ENCODE measurements at regions not wholly inside any gene's neighbourhood (a gene's known extent, or its start where the extent isn't known, plus 50 kb on each side); places are given as distances from the start of the nearest gene placed in this dataset.
"Not testable (repeated sequence)": the region's sequence is repeated elsewhere in the genome, so short reads cannot be mapped to it uniquely, and the experiment has no call there.

- no peaks in the 10 kb centered on the region for H3K27me3 ChIP-seq (ENCODE audit: control insufficient read depth, insufficient read depth, low read length, poor library complexity, severe bottlenecking)
Measured at GRCh38 chr7:112939574-112940313, 146.9 kb downstream of the GPR85 start.

GRCh38 chr7:112938863-112939573 lies 147.6 kb downstream of the GPR85 start:
- no peaks in the 10 kb centered on the region for H3K9me3 ChIP-seq (ENCODE audit: control insufficient read depth, low read length)
- H3K27ac ChIP-seq (ENCODE audit: insufficient read depth, low read depth, low read length, poor library complexity, severe bottlenecking) = peak overlapping the region; percentile 68
- peaks cover 5% of the 10 kb centered on the region for H3K4me1 ChIP-seq (ENCODE audit: control insufficient read depth, insufficient read depth, low read length)
- H3K4me3 ChIP-seq (ENCODE audit: insufficient read depth, low read depth, low read length) = peak overlapping the region; percentile 88
- 4% methylated on average over 24 to 26 of the region's 26 CpGs for WGBS, 2 experiments
- no peaks in the 10 kb centered on the region for H3K36me3 ChIP-seq (ENCODE audit: control insufficient read depth, insufficient read depth, low read length)
- no peaks in the 10 kb centered on the region for H3K27me3 ChIP-seq (ENCODE audit: control insufficient read depth, insufficient read depth, low read length, poor library complexity, severe bottlenecking)

More at GRCh38 chr7:112939574-112940313, 146.9 kb downstream of the GPR85 start:
- Histone ChIP-seq H3K36me3 (ENCODE audit: control insufficient read depth, insufficient read depth, low read length) (no peaks in the 10 kb centered on the region), H3K4me1 (ENCODE audit: control insufficient read depth, insufficient read depth, low read length) (peaks cover 5% of the 10 kb centered on the region), H3K27ac (ENCODE audit: insufficient read depth, low read depth, low read length, poor library complexity, severe bottlenecking) (peak overlapping the region; percentile 80), H3K9me3 (ENCODE audit: control insufficient read depth, low read length) (no peaks in the 10 kb centered on the region), H3K4me3 (ENCODE audit: insufficient read depth, low read depth, low read length) (peak overlapping the region; percentile 88)
- 0 to 1% methylated on average over 55 of the region's 55 CpGs for WGBS, 2 experiments

DNA sequence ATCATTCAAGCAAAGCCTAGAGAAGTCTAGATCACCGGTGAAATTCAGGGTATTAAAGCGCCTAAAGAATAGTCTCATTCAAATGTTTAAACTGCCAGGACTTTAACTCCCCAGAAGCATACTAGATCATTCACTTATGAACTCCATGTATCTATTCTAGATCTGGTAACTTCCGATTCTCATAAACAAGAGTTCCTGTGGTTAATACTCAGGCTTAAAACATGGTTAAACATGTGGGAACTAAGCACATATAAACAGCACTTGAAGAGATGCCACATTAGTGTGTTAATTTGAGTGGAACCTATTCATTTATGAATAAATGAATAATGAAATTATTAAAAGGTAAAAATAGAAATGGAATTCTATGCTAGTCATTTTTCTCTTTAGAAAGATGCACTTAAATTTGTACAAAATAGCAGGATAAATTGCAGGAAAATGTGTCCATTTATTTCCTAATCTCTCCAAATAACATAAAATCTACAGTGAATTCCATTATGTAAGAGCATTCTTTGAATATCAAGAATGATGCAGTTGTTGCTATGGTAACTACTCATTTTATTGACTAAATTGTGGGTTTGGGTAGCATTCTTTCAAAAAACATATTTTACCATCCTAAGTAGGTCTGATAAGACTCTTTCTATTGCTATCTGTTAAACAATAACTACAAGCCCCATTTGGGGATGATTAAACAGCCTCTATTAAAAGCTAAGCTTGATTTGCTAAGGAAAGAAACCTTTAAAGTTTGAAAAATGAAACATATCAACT lies 147.6 kb upstream of the TMEM168 start:
- H3K27ac ChIP-seq (ENCODE audit: insufficient read depth, low read depth, low read length, poor library complexity, severe bottlenecking) = no peak overlapping the region
- WGBS, 2 experiments = 97% methylated on average over 3 of the region's 3 CpGs
- no peaks in the 10 kb centered on the region for H3K27me3 ChIP-seq (ENCODE audit: control insufficient read depth, insufficient read depth, low read length, poor library complexity, severe bottlenecking)
- peaks cover 10% of the 10 kb centered on the region for H3K4me1 ChIP-seq (ENCODE audit: control insufficient read depth, insufficient read depth, low read length)
- no peaks in the 10 kb centered on the region for H3K36me3 ChIP-seq (ENCODE audit: control insufficient read depth, insufficient read depth, low read length)
- H3K4me3 ChIP-seq (ENCODE audit: insufficient read depth, low read depth, low read length) = peak overlapping the region; percentile 88
- no peaks in the 10 kb centered on the region for H3K9me3 ChIP-seq (ENCODE audit: control insufficient read depth, low read length)

- Histone ChIP-seq H3K4me3 (ENCODE audit: insufficient read depth, low read depth, low read length) (no peak overlapping the region), H3K36me3 (ENCODE audit: control insufficient read depth, insufficient read depth, low read length) (no peaks in the 10 kb centered on the region), H3K4me1 (ENCODE audit: control insufficient read depth, insufficient read depth, low read length) (peaks cover 4% of the 10 kb centered on the region), H3K27me3 (ENCODE audit: control insufficient read depth, insufficient read depth, low read length, poor library complexity, severe bottlenecking) (no peaks in the 10 kb centered on the region), H3K9me3 (ENCODE audit: control insufficient read depth, low read length) (no peaks in the 10 kb centered on the region), H3K27ac (ENCODE audit: insufficient read depth, low read depth, low read length, poor library complexity, severe bottlenecking) (no peak overlapping the region)
- 87 to 91% methylated on average over 2 to 3 of the region's 3 CpGs for WGBS, 2 experiments
Measured at GRCh38 chr7:112933598-112933997, 143.4 kb upstream of the TMEM168 start.

GRCh38 chr7:112930787-112931186 lies 140.6 kb upstream of the TMEM168 start:
- WGBS, 2 experiments = 86 to 100% methylated on average over 1 to 2 of the region's 2 CpGs

DNA sequence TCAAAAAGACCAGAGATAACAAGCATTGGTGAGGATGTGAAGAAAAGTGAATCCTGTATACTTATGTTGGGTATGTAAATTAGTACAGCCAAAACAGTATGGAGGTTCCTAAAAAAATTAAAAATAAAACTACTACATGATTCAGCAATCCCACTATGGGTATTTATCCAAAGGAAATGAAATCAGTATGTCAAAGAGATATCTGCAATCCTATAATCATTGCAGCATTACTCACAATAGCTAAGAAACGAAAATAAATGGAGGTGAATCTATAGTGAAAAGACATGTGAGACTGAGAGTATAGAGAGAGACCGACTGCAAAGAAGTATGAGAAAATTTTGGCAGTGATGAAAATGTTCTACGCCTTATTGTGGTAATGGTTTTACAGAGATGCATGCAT lies 139.2 kb upstream of the TMEM168 start:
- Histone ChIP-seq H3K27ac (ENCODE audit: insufficient read depth, low read depth, low read length, poor library complexity, severe bottlenecking) (no peak overlapping the region), H3K36me3 (ENCODE audit: control insufficient read depth, insufficient read depth, low read length) (no peaks in the 10 kb centered on the region), H3K27me3 (ENCODE audit: control insufficient read depth, insufficient read depth, low read length, poor library complexity, severe bottlenecking) (no peaks in the 10 kb centered on the region), H3K9me3 (ENCODE audit: control insufficient read depth, low read length) (no peaks in the 10 kb centered on the region), H3K4me1 (ENCODE audit: control insufficient read depth, insufficient read depth, low read length) (peaks cover 4% of the 10 kb centered on the region), H3K4me3 (ENCODE audit: insufficient read depth, low read depth, low read length) (no peak overlapping the region)
- 97 to 100% methylated on average over 3 of the region's 3 CpGs for WGBS, 2 experiments

More at GRCh38 chr7:112930787-112931186, 140.6 kb upstream of the TMEM168 start:
- no peaks in the 10 kb centered on the region for H3K36me3 ChIP-seq (ENCODE audit: control insufficient read depth, insufficient read depth, low read length)
- H3K27ac ChIP-seq (ENCODE audit: insufficient read depth, low read depth, low read length, poor library complexity, severe bottlenecking) = no peak overlapping the region
- H3K9me3 ChIP-seq (ENCODE audit: control insufficient read depth, low read length) = no peaks in the 10 kb centered on the region
- H3K4me1 ChIP-seq (ENCODE audit: control insufficient read depth, insufficient read depth, low read length) = peaks cover 4% of the 10 kb centered on the region
- H3K27me3 ChIP-seq (ENCODE audit: control insufficient read depth, insufficient read depth, low read length, poor library complexity, severe bottlenecking) = no peaks in the 10 kb centered on the region
- no peak overlapping the region for H3K4me3 ChIP-seq (ENCODE audit: insufficient read depth, low read depth, low read length)

DNA sequence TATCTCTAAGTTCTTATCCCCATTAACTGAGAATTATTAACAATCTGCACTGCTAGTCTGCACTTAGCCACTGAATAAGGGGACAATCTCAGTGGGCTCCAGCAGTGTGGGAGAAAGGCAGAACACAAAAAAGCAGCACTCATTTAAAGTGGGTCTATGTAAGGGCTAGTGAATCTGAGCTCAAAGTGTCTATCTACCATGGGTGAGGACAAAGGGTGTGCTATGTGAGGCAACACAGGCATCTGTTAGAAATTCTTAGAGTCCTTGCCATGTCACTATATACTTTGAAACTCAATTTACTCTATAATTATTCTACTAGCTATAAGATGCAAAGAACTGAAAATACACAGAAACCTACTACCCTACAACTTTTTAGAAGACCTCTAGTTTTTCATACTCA lies 135.8 kb upstream of the TMEM168 start:
- no peaks in the 10 kb centered on the region for H3K27me3 ChIP-seq (ENCODE audit: control insufficient read depth, insufficient read depth, low read length, poor library complexity, severe bottlenecking)
- no peak overlapping the region for H3K4me3 ChIP-seq (ENCODE audit: insufficient read depth, low read depth, low read length)
- no peaks in the 10 kb centered on the region for H3K36me3 ChIP-seq (ENCODE audit: control insufficient read depth, insufficient read depth, low read length)
- H3K27ac ChIP-seq (ENCODE audit: insufficient read depth, low read depth, low read length, poor library complexity, severe bottlenecking) = no peak overlapping the region
- no peaks in the 10 kb centered on the region for H3K4me1 ChIP-seq (ENCODE audit: control insufficient read depth, insufficient read depth, low read length)
- H3K9me3 ChIP-seq (ENCODE audit: control insufficient read depth, low read length) = no peaks in the 10 kb centered on the region

DNA sequence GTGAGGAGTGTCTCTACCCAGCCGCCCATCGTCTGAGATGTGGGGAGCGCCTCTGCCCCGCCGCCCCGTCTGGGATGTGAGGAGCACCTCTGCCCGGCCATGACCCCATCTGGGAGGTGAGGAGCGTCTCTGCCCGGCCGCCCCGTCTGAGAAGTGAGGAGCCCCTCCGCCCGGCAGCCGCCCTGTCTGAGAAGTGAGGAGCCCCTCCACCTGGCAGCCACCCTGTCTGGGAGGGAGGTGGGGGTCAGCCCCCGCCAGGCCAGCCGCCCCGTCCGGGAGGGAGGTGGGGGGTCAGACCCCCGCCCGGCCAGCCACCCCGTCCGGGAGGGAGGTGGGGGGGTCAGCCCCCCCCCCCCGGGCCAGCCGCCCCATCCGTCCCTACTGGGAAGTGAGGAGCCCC lies 132.4 kb upstream of the TMEM168 start:
- 95 to 97% methylated on average over 25 of the region's 25 CpGs for WGBS, 2 experiments
- not testable (repeated sequence) for H3K9me3 ChIP-seq (ENCODE audit: control insufficient read depth, low read length); H3K27me3 ChIP-seq (ENCODE audit: control insufficient read depth, insufficient read depth, low read length, poor library complexity, severe bottlenecking); H3K4me3 ChIP-seq (ENCODE audit: insufficient read depth, low read depth, low read length); H3K4me1 ChIP-seq (ENCODE audit: control insufficient read depth, insufficient read depth, low read length); H3K27ac ChIP-seq (ENCODE audit: insufficient read depth, low read depth, low read length, poor library complexity, severe bottlenecking); H3K36me3 ChIP-seq (ENCODE audit: control insufficient read depth, insufficient read depth, low read length)

DNA sequence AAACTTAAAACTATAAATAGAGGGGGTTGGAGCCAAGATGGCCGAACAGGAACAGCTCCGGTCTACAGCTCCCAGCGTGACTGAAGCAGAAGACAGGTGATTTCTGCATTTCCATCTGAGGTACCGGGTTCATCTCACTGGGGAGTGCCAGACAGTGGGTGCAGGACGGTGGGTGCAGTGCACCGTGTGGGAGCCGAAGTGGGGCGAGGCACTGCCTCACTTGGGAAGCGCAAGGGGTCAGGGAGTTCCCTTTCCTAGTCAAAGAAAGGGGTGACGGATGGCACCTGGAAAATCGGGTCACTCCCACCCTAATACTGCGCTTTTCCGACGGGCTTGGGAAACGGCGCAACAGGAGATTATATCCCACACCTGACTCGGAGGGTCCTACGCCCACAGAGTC lies 126.2 kb upstream of the TMEM168 start:
- H3K36me3 ChIP-seq (ENCODE audit: control insufficient read depth, insufficient read depth, low read length) = peaks cover 12% of the 10 kb centered on the region
- H3K4me3 ChIP-seq (ENCODE audit: insufficient read depth, low read depth, low read length); H3K4me1 ChIP-seq (ENCODE audit: control insufficient read depth, insufficient read depth, low read length); H3K9me3 ChIP-seq (ENCODE audit: control insufficient read depth, low read length); H3K27ac ChIP-seq (ENCODE audit: insufficient read depth, low read depth, low read length, poor library complexity, severe bottlenecking); H3K27me3 ChIP-seq (ENCODE audit: control insufficient read depth, insufficient read depth, low read length, poor library complexity, severe bottlenecking): not testable (repeated sequence)
- WGBS, 2 experiments = 95 to 96% methylated on average over 18 of the region's 18 CpGs

GRCh38 chr7:112908086-112908485 lies 117.9 kb upstream of the TMEM168 start:
- H3K36me3 ChIP-seq (ENCODE audit: control insufficient read depth, insufficient read depth, low read length) = peaks cover 10% of the 10 kb centered on the region
- H3K27ac ChIP-seq (ENCODE audit: insufficient read depth, low read depth, low read length, poor library complexity, severe bottlenecking) = no peak overlapping the region
- H3K9me3 ChIP-seq (ENCODE audit: control insufficient read depth, low read length) = no peaks in the 10 kb centered on the region
- H3K4me1 ChIP-seq (ENCODE audit: control insufficient read depth, insufficient read depth, low read length) = peaks cover 3% of the 10 kb centered on the region
- 52 to 63% methylated on average over 2 of the region's 2 CpGs for WGBS, 2 experiments
- no peaks in the 10 kb centered on the region for H3K27me3 ChIP-seq (ENCODE audit: control insufficient read depth, insufficient read depth, low read length, poor library complexity, severe bottlenecking)
- no peak overlapping the region for H3K4me3 ChIP-seq (ENCODE audit: insufficient read depth, low read depth, low read length)
